ENCODE measurements at regions not wholly inside any gene's neighbourhood (a gene's known extent, or its start where the extent isn't known, plus 50 kb on each side); places are given as distances from the start of the nearest gene placed in this dataset.
A peak's percentile ranks its signal among the peaks of the same experiment; 100 is the strongest.

- no peak for DNase-seq (ENCODE audit: low read depth in 2 of 2)
- TF ChIP-seq, protein P1, sequence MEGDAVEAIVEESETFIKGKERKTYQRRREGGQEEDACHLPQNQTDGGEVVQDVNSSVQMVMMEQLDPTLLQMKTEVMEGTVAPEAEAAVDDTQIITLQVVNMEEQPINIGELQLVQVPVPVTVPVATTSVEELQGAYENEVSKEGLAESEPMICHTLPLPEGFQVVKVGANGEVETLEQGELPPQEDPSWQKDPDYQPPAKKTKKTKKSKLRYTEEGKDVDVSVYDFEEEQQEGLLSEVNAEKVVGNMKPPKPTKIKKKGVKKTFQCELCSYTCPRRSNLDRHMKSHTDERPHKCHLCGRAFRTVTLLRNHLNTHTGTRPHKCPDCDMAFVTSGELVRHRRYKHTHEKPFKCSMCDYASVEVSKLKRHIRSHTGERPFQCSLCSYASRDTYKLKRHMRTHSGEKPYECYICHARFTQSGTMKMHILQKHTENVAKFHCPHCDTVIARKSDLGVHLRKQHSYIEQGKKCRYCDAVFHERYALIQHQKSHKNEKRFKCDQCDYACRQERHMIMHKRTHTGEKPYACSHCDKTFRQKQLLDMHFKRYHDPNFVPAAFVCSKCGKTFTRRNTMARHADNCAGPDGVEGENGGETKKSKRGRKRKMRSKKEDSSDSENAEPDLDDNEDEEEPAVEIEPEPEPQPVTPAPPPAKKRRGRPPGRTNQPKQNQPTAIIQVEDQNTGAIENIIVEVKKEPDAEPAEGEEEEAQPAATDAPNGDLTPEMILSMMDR (IDR thresholded peaks at IDR 0.05; ENCODE audit: low read depth, low read length) = no peak
- H3K4me3 ChIP-seq (replicated peaks in 1 of 2; ENCODE audit: low read depth in 2 of 2, low read length in 2 of 2) = no peak overlapping the region
Measured at GRCh38 chr3:64349551-64349950, 124.3 kb upstream of the PRICKLE2 start.

GRCh38 chr3:64345371-64345770, 120.1 kb upstream of the PRICKLE2 start:
- peak; percentile 92 to 97 for DNase-seq (ENCODE audit: low read depth in 2 of 2)
- TF ChIP-seq, protein P1 (IDR thresholded peaks at IDR 0.05; ENCODE audit: low read depth, low read length) = no peak
- H3K4me3 ChIP-seq (replicated peaks in 1 of 2; ENCODE audit: low read depth in 2 of 2, low read length in 2 of 2) = no peak overlapping the region

DNA sequence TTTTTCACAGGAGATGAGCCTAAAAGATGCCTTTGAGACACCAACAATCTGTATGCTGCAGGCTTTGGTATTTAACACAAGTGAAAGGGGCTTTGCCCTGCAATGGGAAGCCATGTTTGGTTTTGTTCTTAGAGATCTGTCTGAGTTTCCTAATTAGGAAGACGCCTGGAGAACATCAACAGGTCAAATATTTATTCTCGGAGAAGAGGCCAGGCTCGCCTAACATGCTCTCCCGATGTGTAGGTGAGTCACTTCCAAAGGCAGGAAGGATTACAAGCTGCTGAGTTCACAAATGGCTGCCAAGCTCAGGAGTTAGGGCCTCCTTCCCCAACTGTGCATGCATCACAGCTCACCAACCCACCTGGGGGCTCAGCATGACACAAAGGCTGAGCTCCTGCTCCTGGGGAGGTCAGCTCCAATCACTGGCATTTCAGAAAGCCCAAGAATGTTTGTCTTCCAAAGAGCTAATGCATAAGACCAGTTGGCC, 119.5 kb upstream of the PRICKLE2 start:
- H3K4me3 ChIP-seq (replicated peaks in 1 of 2; ENCODE audit: low read depth in 2 of 2, low read length in 2 of 2) = no peak overlapping the region
- TF ChIP-seq, protein P1 (IDR thresholded peaks at IDR 0.05; ENCODE audit: low read depth, low read length) = no peak
- peak; percentile 74 to 87 for DNase-seq (ENCODE audit: low read depth in 2 of 2)

- H3K4me3 ChIP-seq (replicated peaks in 1 of 2; ENCODE audit: low read depth in 2 of 2, low read length in 2 of 2) = no peak overlapping the region
- DNase-seq (ENCODE audit: low read depth in 2 of 2) = peak; percentile 62 to 76
- TF ChIP-seq, protein P1 (IDR thresholded peaks at IDR 0.05; ENCODE audit: low read depth, low read length) = no peak
Measured at GRCh38 chr3:64343689-64344430, 118.6 kb upstream of the PRICKLE2 start.

GRCh38 chr3:64342940-64343688, 117.8 kb upstream of the PRICKLE2 start:
- TF ChIP-seq, protein P1 (IDR thresholded peaks at IDR 0.05; ENCODE audit: low read depth, low read length) = no peak
- DNase-seq (ENCODE audit: low read depth in 2 of 2) = peak; percentile 89
- H3K4me3 ChIP-seq (replicated peaks in 1 of 2; ENCODE audit: low read depth in 2 of 2, low read length in 2 of 2) = no peak overlapping the region

- DNase-seq (ENCODE audit: low read depth in 2 of 2) = peak; percentile 28 to 57
- H3K4me3 ChIP-seq (replicated peaks in 1 of 2; ENCODE audit: low read depth in 2 of 2, low read length in 2 of 2) = no peak overlapping the region
- TF ChIP-seq, protein P1 (IDR thresholded peaks at IDR 0.05; ENCODE audit: low read depth, low read length) = no peak
Measured at GRCh38 chr3:64341296-64341695, 116.0 kb upstream of the PRICKLE2 start.
